ENCODE measurements at regions not wholly inside any gene's neighbourhood (a gene's known extent, or its start where the extent isn't known, plus 50 kb on each side); places are given as distances from the start of the nearest gene placed in this dataset.
"Not testable (repeated sequence)": the region's sequence is repeated elsewhere in the genome, so short reads cannot be mapped to it uniquely, and the experiment has no call there.

- not testable (repeated sequence) for DNase-seq (ENCODE audit: low read depth, low spot score)
Observed at GRCh38 chr9:66601472-66601871, 299.1 kb upstream of the ZNF658 start.

DNA sequence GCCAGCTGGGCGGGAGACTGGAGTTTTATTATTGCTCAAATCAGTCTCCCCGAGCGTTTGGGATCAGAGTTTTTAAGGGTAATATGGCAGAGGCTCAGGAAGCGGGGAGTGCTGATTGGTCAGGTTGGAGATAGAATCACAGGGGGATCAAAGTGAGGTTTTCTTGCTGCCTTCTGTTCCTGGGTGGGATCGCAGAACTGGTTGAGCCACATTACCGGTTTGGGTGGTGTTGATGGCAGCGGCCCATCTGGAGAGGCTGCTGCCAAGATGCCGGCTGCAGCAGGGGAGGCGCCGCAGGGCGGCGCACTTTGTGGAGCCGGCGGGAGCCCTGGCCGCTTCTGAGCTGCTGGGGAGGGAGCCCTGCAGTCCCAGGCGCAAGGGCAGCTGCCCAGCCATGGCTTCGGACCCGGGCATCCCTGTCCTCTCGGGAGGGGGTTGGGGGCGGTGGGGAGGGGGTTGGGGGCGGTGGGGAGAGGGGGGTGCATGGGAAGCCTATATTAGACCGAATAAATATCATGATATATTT lies 268.9 kb upstream of the ZNF658 start:
- DNase-seq (ENCODE audit: low read depth, low spot score) = not testable (repeated sequence)

GRCh38 chr9:66647675-66648074 lies 252.8 kb upstream of the ZNF658 start:
- DNase-seq (ENCODE audit: low read depth, low spot score) = not testable (repeated sequence)

GRCh38 chr9:66690242-66690641 lies 210.3 kb upstream of the ZNF658 start:
- not testable (repeated sequence) for DNase-seq (ENCODE audit: low read depth, low spot score)

DNA sequence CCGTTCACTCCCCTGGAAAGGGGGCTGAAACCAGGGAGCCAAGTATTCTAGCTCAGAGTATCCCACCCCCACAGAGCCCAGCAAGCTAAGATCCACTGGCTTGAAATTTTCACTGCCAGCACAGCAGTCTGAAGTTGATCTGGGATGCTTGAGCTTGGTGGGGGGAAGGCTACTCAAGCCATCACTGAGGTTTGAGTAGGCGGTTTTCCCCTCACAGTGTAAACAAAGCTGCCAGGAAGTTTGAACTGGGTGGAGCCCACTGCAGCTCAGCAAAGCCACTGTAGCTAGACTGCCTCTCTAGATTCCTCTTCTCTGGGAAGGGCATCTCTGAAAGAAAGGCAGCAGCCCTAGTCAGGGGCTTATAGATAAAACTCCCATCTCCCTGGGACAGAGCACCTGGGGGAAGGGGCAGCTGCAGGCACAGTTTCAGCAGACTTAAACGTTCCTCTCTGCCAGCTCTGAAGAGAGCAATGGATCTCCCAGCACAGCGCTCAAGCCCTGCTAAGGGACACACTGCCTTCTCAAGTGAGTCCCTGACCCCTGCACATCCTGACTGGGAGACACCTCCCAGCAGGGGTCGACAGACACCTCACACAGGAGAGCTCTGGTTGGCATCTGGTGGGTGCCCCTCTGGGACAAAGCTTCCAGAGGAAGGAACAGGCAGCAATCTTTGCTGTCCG lies 204.8 kb upstream of the ZNF658 start:
- DNase-seq (ENCODE audit: low read depth, low spot score) = not testable (repeated sequence)

GRCh38 chr9:66697343-66698065 lies 203.0 kb upstream of the ZNF658 start:
- DNase-seq (ENCODE audit: low read depth, low spot score) = not testable (repeated sequence)

GRCh38 chr9:66698066-66698455 lies 202.5 kb upstream of the ZNF658 start:
- DNase-seq (ENCODE audit: low read depth, low spot score) = not testable (repeated sequence)

DNA sequence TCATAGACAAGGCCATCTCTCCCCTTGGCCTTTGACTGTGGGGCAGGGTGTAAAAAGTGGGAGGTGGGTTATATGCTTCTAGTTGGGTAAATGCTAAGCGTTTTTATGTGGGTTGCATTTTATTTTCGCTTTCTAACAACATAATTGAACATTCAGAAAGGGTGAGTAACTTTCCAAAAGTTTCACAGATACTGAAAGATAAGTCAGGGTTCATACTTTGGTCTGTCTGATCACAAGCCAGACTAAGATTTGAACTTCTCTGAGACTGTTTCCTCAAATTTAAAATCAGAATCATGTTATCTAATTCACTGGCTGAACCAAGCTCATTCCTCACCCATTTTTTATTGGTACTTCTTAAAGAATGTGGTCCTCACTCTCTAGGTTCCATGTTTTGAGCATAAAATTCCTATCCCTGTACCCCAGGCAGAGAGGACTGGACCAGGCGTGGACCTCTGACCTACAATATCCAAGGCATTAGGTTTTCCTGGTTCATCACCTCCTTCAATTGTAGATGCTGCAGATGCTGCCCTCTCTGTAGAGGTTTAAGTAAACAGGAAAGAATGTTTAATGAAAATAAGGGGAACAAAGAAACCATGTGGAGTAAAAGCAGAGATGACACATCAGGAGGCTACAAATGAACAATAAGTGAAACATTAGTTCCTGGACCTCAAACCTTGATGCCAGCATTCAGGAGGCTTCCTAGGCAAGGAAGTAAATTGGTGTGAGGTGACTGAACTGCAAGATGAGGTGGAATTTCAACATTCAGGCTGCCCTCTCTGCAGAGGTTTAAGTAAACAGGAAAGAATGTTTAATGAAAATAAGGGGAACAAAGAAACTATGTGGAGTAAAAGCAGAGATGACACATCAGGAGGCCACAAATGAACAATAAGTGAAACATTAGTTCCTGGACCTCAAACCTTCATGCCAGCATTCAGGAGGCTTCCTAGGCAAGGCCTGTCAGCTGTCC lies 198.8 kb upstream of the ZNF658 start:
- DNase-seq (ENCODE audit: low read depth, low spot score) = not testable (repeated sequence)

- not testable (repeated sequence) for DNase-seq (ENCODE audit: low read depth, low spot score)
Observed at GRCh38 chr9:66711553-66711952, 189.0 kb upstream of the ZNF658 start.

- not testable (repeated sequence) for DNase-seq (ENCODE audit: low read depth, low spot score)
Observed at GRCh38 chr9:66712870-66713269, 187.7 kb upstream of the ZNF658 start.

DNA sequence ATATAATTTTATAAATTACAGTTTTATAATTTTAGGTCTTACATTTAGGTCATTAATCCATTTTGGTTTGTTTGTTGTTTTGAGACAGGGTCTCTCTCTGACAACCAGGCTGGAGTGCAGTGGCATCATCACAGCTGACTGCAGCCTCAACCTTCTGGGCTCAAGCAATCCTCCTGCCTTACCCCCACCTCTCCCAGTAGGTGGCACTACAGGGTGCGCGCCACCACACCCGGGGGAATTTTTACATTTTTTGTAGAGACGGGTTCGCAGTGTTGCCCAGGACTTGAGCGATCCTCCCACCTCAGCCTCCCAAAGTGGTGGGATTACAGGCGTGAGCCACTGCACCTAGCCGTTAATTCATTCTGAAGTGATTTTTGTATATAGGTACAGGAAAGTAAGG lies 187.0 kb upstream of the ZNF658 start:
- DNase-seq (ENCODE audit: low read depth, low spot score) = not testable (repeated sequence)

- not testable (repeated sequence) for DNase-seq (ENCODE audit: low read depth, low spot score)
Observed at GRCh38 chr9:66720845-66721244, 179.7 kb upstream of the ZNF658 start.

GRCh38 chr9:66727540-66727939 lies 173.0 kb upstream of the ZNF658 start:
- not testable (repeated sequence) for DNase-seq (ENCODE audit: low read depth, low spot score)

GRCh38 chr9:66736686-66737085 lies 163.8 kb upstream of the ZNF658 start:
- not testable (repeated sequence) for DNase-seq (ENCODE audit: low read depth, low spot score)

DNA sequence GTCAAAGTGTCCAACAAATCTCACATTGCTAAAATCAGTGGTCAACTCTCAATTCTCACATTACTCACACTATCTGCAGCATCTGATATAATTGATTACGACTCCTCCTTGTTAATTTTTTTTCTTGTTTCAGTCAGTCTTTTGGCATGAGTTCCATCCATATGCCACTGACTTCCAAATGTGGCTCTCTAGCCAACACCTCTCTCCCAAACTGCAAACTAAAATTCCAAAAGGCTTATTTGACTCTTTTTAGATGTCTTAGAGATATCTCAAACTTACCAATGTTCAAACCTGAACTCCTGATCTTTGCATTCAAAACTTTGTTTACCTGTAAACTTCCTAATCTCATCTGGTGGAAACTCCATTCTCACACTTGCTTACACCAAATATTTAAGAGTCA lies 162.1 kb upstream of the ZNF658 start:
- not testable (repeated sequence) for DNase-seq (ENCODE audit: low read depth, low spot score)

GRCh38 chr9:66740136-66740535 lies 160.4 kb upstream of the ZNF658 start:
- DNase-seq (ENCODE audit: low read depth, low spot score) = not testable (repeated sequence)

GRCh38 chr9:66745846-66746245 lies 154.7 kb upstream of the ZNF658 start:
- DNase-seq (ENCODE audit: low read depth, low spot score) = not testable (repeated sequence)

DNA sequence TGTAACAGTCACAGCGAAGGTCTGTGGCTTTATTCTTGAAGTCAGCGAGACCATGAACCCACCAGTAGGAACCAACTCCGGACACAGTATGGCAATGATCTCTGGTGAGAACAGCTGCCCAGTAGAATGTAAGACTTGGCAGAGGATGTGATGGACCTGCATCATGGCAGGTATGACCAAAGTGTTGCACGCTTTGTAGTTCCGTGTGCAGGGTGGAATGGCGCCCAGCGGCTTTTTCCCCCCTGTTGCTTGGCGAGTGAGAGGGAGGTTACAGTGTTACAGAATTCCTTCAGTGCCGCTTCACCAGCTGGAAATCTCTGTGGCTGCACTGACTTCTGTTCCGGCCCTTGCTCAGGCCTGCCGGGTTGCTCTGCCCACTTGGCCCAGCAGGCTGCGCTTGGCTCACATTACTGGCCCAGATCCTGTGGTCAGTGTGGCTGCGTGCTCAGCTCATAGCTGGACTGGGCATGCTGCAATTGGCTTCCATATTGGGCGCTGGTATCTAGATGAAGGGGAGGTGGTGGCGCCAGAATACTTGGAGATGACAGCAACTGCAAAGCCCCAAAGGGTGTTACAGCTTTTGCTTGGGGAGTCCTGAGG lies 148.1 kb upstream of the ZNF658 start:
- not testable (repeated sequence) for DNase-seq (ENCODE audit: low read depth, low spot score)

DNA sequence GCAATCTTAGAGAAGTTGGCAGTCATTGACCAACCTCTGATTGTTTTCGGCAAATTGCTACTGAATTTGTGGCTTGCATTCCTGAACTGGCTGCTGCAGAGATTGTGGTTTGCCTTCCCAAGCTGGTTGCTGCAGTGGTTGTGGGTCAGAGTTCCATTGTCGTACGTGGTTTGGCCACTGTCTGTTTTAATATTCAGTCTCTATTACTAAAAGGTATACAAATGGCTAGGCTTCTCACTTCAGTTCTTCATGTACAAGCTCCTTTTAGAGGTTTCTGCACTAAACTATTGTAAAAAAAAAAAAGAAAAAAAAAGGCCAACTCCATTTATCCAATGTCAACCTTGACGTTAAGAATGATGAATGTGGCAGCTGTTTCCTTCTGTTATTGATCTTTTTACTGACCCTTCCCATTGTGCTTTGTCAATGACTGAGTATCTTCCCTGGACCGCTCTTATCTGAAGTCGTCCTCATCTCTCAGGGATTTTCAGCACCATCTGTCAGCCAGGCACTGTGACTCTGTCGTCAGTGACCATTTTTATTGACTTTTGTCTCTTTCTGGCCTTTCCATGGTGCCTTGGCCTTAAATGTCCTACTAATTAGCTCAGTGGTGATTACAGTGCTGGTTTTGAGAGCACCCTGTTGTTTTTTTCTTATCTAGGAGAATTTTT lies 140.6 kb upstream of the ZNF658 start:
- not testable (repeated sequence) for DNase-seq (ENCODE audit: low read depth, low spot score)

- not testable (repeated sequence) for DNase-seq (ENCODE audit: low read depth, low spot score)
Observed at GRCh38 chr9:66764799-66765493, 135.6 kb upstream of the ZNF658 start.
